Smooth muscle cell (in vitro differentiated cells): ENCODE measurements at regions not wholly inside any gene's neighbourhood (a gene's known extent, or its start where the extent isn't known, plus 50 kb on each side); places are given as distances from the start of the nearest gene placed in this dataset.
"Not testable (repeated sequence)": the region's sequence is repeated elsewhere in the genome, so short reads cannot be mapped to it uniquely, and the experiment has no call there.

ENCODE experiments used
- DNase-seq: peaks from one replicate; lab custom pipeline; 2025; ENCODE audit not compliant: unreplicated experiment; lab: John Stamatoyannopoulos, UW
- H2AFZ ChIP-seq: fragments of 200-600 bp; sonication (generic); 2 replicates; pipeline ENCODE4 v1.6.0; 2016; ENCODE audit warnings: antibody characterized with exemption, low read depth, mild to moderate bottlenecking
- H3F3A ChIP-seq: fragments of 200-600 bp; sonication (generic); 2 replicates; pipeline ENCODE4 v1.6.0; 2017; ENCODE audit warnings: antibody characterized with exemption, low read depth
- H3K27ac ChIP-seq: fragments of 200-600 bp; sonication (generic); 2 replicates; pipeline ENCODE4 v1.5.1; 2016; ENCODE audit warnings: low read depth, mild to moderate bottlenecking
- H3K27me3 ChIP-seq: fragments of 200-600 bp; sonication (generic); 2 replicates; pipeline ENCODE4 v1.6.1; 2016; ENCODE audit warnings: low read depth, mild to moderate bottlenecking
- H3K36me3 ChIP-seq: fragments of 200-600 bp; sonication (generic); 2 replicates; pipeline ENCODE4 v1.5.1; 2016; ENCODE audit warnings: low read depth
- H3K4me1 ChIP-seq: fragments of 200-600 bp; sonication (generic); 2 replicates; pipeline ENCODE4 v1.5.1; 2016; ENCODE audit warnings: low read depth
- H3K4me2 ChIP-seq: fragments of 200-600 bp; sonication (generic); 2 replicates; pipeline ENCODE4 v1.6.0; 2016; ENCODE audit warnings: mild to moderate bottlenecking
- H3K4me3 ChIP-seq: fragments of 200-600 bp; sonication (generic); 2 replicates; pipeline ENCODE4 v1.5.1; 2016; ENCODE audit warnings: mild to moderate bottlenecking
- H3K79me2 ChIP-seq: fragments of 200-600 bp; sonication (generic); 2 replicates; pipeline ENCODE4 v1.6.0; 2016; ENCODE audit warnings: low read depth, mild to moderate bottlenecking
- H3K9ac ChIP-seq: fragments of 200-600 bp; sonication (generic); 2 replicates; pipeline ENCODE4 v1.6.0; 2016; ENCODE audit warnings: low read depth
- H3K9me3 ChIP-seq: fragments of 200-600 bp; sonication (generic); replicated peaks from 2 replicates; pipeline ENCODE4 v1.5.1; 2016; ENCODE audit warnings: low read depth
- H4K20me1 ChIP-seq: fragments of 200-600 bp; sonication (generic); 2 replicates; pipeline ENCODE4 v1.6.0; 2016; ENCODE audit warnings: low read depth
- WGBS: methylation state at CpG from one replicate; pipeline ENCODE4 v1.1.7; 2016; ENCODE audit warnings: low lambda C conversion rate; 5-methylcytosine and 5-hydroxymethylcytosine counted together
- TF ChIP-seq, protein P1 (sequence below): fragments of 200-600 bp; sonication (generic); IDR thresholded peaks from 2 replicates; pipeline ENCODE4 v1.5.1; 2017; ENCODE audit warnings: borderline replicate concordance, mild to moderate bottlenecking, antibody characterized with exemption; ENCODE audit not compliant: insufficient read depth, poor library complexity, severe bottlenecking

DNA sequence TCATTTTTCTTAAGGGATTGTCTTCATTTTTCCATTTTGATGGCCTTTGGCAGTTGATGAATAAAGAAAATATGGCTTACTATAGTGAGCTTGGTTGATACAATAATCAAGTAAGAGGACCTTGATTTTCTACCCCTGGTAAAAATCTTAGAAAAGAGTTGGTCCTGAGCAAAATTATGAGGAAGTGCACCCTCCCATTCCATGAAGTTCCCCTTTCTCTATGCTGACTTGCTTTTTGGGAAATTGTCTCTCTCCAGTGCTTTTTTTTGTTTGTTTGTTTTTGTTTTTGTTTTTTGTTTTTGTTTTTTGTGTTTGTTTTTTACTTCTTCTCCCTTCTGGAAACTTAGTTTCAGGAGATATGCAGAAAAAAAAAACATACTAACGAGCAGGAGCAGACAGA, 449.2 kb upstream of the ACTBL2 start:
- Histone ChIP-seq H3K9ac (no peak overlapping the region), H3K79me2 (no peaks in the 10 kb centered on the region), H4K20me1 (no peaks in the 10 kb centered on the region), H3F3A (no peaks in the 10 kb centered on the region), H3K4me1 (no peaks in the 10 kb centered on the region), H3K4me3 (no peak overlapping the region), H3K9me3 (no peaks in the 10 kb centered on the region), H3K27me3 (no peaks in the 10 kb centered on the region), H3K36me3 (no peaks in the 10 kb centered on the region), H3K4me2 (no peak overlapping the region), H2AFZ (no peak overlapping the region), H3K27ac (no peak overlapping the region)
- TF ChIP-seq, protein P1, sequence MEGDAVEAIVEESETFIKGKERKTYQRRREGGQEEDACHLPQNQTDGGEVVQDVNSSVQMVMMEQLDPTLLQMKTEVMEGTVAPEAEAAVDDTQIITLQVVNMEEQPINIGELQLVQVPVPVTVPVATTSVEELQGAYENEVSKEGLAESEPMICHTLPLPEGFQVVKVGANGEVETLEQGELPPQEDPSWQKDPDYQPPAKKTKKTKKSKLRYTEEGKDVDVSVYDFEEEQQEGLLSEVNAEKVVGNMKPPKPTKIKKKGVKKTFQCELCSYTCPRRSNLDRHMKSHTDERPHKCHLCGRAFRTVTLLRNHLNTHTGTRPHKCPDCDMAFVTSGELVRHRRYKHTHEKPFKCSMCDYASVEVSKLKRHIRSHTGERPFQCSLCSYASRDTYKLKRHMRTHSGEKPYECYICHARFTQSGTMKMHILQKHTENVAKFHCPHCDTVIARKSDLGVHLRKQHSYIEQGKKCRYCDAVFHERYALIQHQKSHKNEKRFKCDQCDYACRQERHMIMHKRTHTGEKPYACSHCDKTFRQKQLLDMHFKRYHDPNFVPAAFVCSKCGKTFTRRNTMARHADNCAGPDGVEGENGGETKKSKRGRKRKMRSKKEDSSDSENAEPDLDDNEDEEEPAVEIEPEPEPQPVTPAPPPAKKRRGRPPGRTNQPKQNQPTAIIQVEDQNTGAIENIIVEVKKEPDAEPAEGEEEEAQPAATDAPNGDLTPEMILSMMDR = no peak
- DNase-seq = no peak
- 93% methylated on average over 1 of the region's 1 CpG for WGBS

DNA sequence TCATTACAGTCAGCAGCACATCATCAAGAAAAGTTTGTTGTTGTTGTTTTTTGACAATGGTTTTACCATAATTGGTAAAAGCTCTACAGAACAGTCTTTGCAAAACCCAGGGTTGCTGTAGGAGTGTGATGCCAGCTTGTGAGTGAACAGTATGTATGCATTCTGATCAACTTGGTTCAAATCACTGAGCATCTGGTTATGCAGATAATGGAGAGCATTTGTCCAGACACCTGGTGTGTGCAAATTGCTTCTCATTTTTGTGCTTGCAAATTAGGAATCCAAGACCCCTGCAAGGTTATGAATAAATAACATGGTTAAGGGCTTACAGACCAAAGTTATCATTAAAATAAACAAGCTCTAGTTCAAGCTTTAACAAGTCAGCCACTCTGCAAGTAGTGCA, 448.7 kb upstream of the ACTBL2 start:
- no peaks in the 10 kb centered on the region for H3F3A ChIP-seq
- TF ChIP-seq, protein P1 = no peak
- no peak overlapping the region for H3K27ac ChIP-seq
- no peaks in the 10 kb centered on the region for H3K9me3 ChIP-seq
- DNase-seq = no peak
- H3K27me3 ChIP-seq = no peaks in the 10 kb centered on the region
- no peaks in the 10 kb centered on the region for H3K36me3 ChIP-seq
- no peak overlapping the region for H3K4me2 ChIP-seq
- no peak overlapping the region for H3K9ac ChIP-seq
- no peaks in the 10 kb centered on the region for H3K79me2 ChIP-seq
- no peak overlapping the region for H2AFZ ChIP-seq
- H3K4me1 ChIP-seq = no peaks in the 10 kb centered on the region
- H4K20me1 ChIP-seq = no peaks in the 10 kb centered on the region
- no peak overlapping the region for H3K4me3 ChIP-seq

DNA sequence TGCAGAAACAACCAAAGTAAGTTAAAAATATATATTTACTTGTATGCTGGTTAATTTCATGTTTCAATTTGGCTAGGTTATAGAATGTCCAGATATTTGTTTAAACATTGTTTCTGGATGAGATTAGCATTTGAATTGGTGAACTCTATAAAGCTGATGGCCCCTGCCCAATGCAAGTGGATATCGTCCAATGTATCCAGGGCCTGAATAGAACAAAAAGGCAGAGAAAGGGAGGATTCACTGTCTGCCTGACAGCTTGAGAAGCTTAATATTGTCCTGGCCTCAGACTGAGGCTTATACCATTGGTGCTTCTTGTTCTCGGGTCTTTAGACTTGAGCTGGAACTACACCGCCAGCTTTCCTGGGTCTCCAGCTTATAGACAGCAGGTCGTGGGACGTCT, 446.7 kb upstream of the ACTBL2 start:
- no peaks in the 10 kb centered on the region for H3K4me1 ChIP-seq
- no peak overlapping the region for H3K27ac ChIP-seq
- H3K9ac ChIP-seq = no peak overlapping the region
- no peaks in the 10 kb centered on the region for H3K36me3 ChIP-seq
- WGBS = 76% methylated on average over 5 of the region's 5 CpGs
- DNase-seq = no peak
- H2AFZ ChIP-seq = no peak overlapping the region
- no peak overlapping the region for H3K4me3 ChIP-seq
- H3K79me2 ChIP-seq = no peaks in the 10 kb centered on the region
- no peaks in the 10 kb centered on the region for H4K20me1 ChIP-seq
- TF ChIP-seq, protein P1 = no peak
- H3K4me2 ChIP-seq = no peak overlapping the region
- H3K27me3 ChIP-seq = no peaks in the 10 kb centered on the region
- H3F3A ChIP-seq = no peaks in the 10 kb centered on the region
- no peaks in the 10 kb centered on the region for H3K9me3 ChIP-seq

DNA sequence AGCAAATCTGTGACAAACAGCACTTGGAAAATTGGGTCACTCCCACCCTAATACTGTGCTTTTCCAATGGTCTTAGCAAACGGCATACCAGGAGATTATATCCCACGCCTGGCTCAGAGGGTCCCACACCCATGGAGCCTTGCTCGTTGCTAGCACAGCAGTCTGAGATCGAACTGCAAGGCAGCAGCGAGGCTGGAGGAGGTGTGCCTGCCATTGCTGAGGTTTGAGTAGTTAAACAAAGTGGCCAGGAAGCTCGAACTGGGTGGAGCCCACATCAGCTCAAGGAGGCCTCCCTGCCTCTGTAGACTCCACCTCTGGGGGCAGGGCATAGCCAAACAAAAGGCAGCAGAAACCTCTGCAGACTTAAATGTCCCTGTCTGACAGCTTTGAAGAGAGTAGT, 440.5 kb upstream of the ACTBL2 start:
- not testable (repeated sequence) for H3K27ac ChIP-seq, H3K9ac ChIP-seq, H3K79me2 ChIP-seq, H3K9me3 ChIP-seq, H3F3A ChIP-seq, H2AFZ ChIP-seq, H3K36me3 ChIP-seq, H3K27me3 ChIP-seq, DNase-seq, H3K4me1 ChIP-seq, H4K20me1 ChIP-seq, H3K4me2 ChIP-seq, H3K4me3 ChIP-seq
- WGBS = 91% methylated on average over 6 of the region's 6 CpGs
